ENCODE measurements at regions not wholly inside any gene's neighbourhood (a gene's known extent, or its start where the extent isn't known, plus 50 kb on each side); places are given as distances from the start of the nearest gene placed in this dataset.
A peak's percentile ranks its signal among the peaks of the same experiment; 100 is the strongest.

DNA sequence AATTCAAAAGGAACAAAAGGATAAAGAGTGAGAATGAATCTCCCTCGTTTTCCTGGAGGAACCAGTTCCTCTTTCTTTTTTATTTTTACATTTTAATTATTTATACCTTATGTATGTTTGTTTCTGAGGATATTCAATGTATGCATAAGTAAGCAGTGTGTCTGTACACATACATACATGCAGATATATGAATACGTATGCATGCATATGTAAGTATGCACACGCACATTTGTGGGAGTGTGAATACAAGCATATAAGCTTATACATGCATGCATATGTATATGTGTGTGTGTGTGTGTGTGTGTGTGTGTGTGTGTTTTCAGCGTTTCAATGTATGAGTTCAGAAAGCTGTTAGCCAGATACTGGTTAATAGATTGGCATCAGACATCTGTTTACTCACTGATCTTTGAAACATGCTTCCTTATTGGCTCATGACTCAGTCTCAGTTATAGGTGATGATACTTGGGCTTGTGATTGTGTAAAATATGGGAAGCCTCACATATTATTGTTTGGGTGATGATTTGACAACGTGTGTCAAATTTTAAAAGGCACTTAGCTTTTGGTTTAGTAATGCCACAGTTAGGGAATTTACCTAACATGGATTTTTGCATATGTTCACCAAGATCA, 279.7 kb upstream of the TRIB2 start:
- Histone ChIP-seq H3K4me1 (peaks cover 0 to 4% (median 0%) of the 10 kb centered on the region in 4 donors), H3K27me3 (no peaks in the 10 kb centered on the region), H3K36me3 (no peaks in the 10 kb centered on the region), H3K27ac (no peak overlapping the region), H3K4me3 (no peak overlapping the region), H3K9me3 (no peaks in the 10 kb centered on the region)
- intact Hi-C loops (cut with DNase I) = no loop called here
- ATAC-seq = no peak
- TF ChIP-seq POLR2A (IDR thresholded peaks at IDR 0.05) = no peak
- TF ChIP-seq, protein P1, sequence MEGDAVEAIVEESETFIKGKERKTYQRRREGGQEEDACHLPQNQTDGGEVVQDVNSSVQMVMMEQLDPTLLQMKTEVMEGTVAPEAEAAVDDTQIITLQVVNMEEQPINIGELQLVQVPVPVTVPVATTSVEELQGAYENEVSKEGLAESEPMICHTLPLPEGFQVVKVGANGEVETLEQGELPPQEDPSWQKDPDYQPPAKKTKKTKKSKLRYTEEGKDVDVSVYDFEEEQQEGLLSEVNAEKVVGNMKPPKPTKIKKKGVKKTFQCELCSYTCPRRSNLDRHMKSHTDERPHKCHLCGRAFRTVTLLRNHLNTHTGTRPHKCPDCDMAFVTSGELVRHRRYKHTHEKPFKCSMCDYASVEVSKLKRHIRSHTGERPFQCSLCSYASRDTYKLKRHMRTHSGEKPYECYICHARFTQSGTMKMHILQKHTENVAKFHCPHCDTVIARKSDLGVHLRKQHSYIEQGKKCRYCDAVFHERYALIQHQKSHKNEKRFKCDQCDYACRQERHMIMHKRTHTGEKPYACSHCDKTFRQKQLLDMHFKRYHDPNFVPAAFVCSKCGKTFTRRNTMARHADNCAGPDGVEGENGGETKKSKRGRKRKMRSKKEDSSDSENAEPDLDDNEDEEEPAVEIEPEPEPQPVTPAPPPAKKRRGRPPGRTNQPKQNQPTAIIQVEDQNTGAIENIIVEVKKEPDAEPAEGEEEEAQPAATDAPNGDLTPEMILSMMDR (IDR thresholded peaks at IDR 0.05) = no peak
- WGBS (ENCODE audit: insufficient coverage, low coverage, low lambda C conversion rate, missing lambda C conversion rate) = 62% methylated on average over 5 of the region's 5 CpGs
- no peak for DNase-seq

DNA sequence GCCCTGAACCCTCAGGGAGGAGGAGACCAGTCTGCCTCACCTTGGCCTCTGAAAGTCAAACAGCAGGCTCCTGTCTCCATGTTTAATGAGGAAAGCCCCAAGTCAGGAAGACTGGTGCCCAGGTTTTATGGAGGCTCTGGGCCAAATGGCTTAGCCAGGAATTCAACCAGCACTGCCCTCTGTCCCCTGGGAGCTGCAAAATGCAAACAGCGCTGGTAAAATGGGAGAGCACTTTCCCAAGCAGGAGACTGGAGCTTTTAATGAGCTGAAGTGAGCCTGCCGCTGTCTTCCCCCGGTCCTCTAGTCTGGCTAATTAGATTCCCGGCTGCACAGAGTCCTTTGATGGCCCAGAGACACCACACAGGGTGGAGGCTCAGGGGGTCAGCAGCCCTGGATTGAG, 276.0 kb upstream of the TRIB2 start:
- H3K27ac ChIP-seq = no peak overlapping the region
- H3K36me3 ChIP-seq = no peaks in the 10 kb centered on the region
- no peaks in the 10 kb centered on the region for H3K27me3 ChIP-seq
- peak; percentile 51 to 76 (median 58) for ATAC-seq
- DNase-seq = no peak
- H3K9me3 ChIP-seq = no peaks in the 10 kb centered on the region
- TF ChIP-seq POLR2A (IDR thresholded peaks at IDR 0.05) = no peak
- intact Hi-C loops (cut with DNase I) = no loop called here
- peaks cover 0 to 8% (median 0%) of the 10 kb centered on the region in 4 donors for H3K4me1 ChIP-seq
- 40% methylated on average over 2 of the region's 4 CpGs for WGBS (ENCODE audit: insufficient coverage, low coverage, low lambda C conversion rate, missing lambda C conversion rate)
- H3K4me3 ChIP-seq = no peak overlapping the region

DNA sequence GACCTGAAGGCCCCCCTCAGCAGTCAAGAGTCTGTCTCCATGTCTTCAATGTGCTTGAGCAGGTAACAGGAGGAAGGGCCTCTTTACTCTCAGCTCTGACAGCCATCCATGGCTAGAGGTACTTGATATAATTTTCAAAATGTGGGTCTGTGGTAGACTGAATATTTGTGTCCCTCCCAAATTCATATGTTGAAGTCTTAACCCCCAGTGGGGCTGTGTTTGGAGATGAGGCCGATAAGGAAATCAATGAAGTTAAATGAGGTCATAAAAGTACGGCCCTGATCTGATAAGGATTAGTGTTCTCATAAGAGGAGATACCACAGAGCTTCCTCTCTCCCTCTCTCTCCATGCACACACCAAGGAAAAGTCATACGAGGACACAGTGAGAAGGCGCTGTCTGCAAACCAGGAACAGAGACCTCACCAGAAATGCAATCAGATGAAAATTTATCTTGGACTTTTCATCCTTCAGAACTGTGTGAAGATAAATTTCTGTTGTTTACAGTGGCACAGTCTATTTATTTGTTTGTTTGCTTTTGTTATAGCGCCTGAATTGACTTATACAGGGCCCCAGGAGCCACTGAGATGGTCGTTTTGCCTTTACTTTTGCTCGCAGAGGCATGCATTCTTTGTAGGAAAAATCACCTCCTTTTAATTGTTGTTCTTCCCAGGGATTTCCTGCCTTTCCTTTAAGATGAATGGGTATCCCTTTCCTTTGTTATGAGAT, 274.8 kb upstream of the TRIB2 start:
- no peaks in the 10 kb centered on the region for H3K36me3 ChIP-seq
- no peak overlapping the region for H3K4me3 ChIP-seq
- peaks cover 0 to 8% (median 0%) of the 10 kb centered on the region in 4 donors for H3K4me1 ChIP-seq
- intact Hi-C loops (cut with DNase I) = no loop called here
- no peak overlapping the region for H3K27ac ChIP-seq
- DNase-seq (no peak), ATAC-seq (peak in 1 of 4 donors; percentile 60)
- no peaks in the 10 kb centered on the region for H3K27me3 ChIP-seq
- no peak for TF ChIP-seq POLR2A (IDR thresholded peaks at IDR 0.05)
- TF ChIP-seq, protein P1 (IDR thresholded peaks at IDR 0.05) = no peak
- 43% methylated on average over 6 of the region's 7 CpGs for WGBS (ENCODE audit: insufficient coverage, low coverage, low lambda C conversion rate, missing lambda C conversion rate)
- no peaks in the 10 kb centered on the region for H3K9me3 ChIP-seq

DNA sequence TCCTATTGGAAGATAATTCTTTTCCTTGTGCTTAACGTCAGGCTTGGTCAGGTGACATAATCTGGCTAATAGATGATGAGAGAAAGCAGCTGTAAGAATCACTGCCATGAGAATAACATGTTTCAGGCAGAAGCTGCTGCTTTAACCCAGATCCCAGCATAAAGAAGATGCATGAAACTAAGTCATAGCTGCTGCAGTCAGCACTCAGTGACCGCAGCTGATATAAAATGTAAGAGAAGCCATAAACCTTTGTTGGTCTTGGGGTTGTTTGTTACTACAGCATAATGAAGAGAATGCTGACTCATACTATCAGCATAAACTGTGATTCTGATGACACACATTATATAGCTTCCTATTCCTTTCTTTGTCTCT, 274.3 kb upstream of the TRIB2 start:
- ATAC-seq = no peak

More for the DNA sequence above, 274.3 kb upstream of the TRIB2 start:
- intact Hi-C loops (cut with DNase I) = no loop called here
- Histone ChIP-seq H3K36me3 (no peaks in the 10 kb centered on the region), H3K27me3 (no peaks in the 10 kb centered on the region), H3K4me3 (no peak overlapping the region), H3K27ac (no peak overlapping the region), H3K9me3 (no peaks in the 10 kb centered on the region), H3K4me1 (peaks cover 0 to 8% (median 0%) of the 10 kb centered on the region in 4 donors)
- DNase-seq = no peak
- TF ChIP-seq, protein P1 (IDR thresholded peaks at IDR 0.05) = no peak
- TF ChIP-seq POLR2A (IDR thresholded peaks at IDR 0.05) = no peak
- WGBS (ENCODE audit: insufficient coverage, low coverage, low lambda C conversion rate, missing lambda C conversion rate) = 69% methylated on average over 2 of the region's 2 CpGs

Data from right lobe of liver (tissue), 6 donors.